ENCODE measurements at regions not wholly inside any gene's neighbourhood (a gene's known extent, or its start where the extent isn't known, plus 50 kb on each side); places are given as distances from the start of the nearest gene placed in this dataset.

DNA sequence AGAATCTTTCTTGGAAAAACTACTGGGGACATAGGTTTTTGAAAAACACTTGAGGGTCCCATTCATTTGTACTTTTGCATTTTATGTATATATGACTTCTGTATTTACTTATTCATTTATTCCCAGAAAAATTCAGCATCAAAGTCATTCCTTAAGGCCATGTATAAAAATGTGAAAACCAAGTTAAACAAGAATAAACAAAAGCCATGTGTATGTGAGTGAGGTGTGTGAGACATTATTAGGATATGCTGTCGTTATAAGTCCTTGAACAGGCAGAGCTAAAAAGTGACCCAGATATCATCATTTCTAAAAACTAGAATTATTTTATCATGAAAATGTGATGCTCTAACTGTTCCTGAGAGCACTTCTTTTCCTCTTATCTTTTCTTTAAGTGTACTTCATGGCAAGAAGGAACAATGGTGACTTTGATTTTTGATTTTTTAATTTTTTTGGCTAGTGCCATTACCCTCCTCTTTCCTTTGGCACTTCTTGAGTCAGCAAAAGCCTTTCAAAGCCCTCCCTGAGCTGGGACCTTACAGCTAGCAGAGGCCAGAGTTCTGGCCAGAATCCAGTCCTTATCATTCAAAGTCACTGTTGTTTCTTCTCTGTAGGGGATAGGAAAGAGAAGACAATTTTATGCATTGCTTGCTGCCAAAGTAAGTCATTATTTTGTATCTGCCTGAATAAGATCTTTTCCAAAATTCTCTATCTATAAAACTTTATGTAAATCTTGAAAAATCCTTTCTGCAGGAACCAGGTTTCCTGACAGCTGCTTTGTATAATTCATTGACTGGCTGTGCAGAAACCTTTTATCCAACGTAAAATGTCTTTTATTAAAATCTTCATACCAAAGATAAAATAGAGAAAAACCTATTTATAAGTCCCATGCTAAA lies 419.7 kb upstream of the PRICKLE1 start:
- DNase-seq: no peak

GRCh38 chr12:43004908-43005307 lies 415.4 kb upstream of the PRICKLE1 start:
- no peak for DNase-seq

DNA sequence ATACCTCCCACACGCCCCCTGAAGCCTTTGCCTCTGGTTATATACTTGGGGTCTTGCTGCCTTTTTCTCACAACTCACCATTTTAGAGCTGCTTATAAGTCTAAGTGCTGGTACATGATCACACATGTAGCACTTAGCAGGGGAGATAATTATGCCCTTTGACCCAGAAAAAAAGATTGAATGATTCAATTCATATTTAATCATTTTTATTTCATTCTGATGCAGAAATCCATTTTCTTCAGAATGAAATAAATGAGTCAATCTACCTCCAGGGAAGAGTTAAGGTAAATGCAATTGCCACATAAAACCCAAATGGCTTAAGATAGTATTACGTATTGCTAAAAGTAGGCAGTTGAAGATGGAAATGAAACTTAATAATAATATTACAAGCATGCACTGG lies 414.6 kb upstream of the PRICKLE1 start:
- DNase-seq: no peak

DNA sequence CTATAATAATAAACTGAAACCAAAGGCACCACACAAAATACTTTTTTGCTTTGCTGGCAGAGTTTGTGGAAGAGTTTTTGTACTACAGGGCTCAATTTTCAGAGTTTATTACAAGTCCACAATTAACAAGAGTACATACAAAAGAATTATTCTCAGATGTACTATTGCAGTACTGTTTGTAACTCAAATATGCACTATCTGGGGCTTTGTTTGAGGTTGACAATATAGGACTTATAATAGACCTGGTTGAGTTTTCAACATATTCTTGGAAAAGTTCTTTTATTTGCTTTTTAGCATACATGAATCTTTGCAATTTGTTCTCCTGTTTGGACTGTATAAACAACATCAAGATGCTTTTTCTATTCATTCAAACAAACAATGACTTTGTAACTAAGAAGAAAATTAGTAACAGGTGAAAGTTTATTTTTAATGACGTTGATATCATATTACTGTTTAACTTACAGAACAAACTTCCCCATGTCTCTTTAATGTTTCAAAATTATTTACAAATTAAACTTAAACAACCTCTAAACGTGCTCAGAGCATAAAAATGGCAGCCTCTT lies 407.4 kb upstream of the PRICKLE1 start:
- no peak for DNase-seq

- DNase-seq: no peak
Measured at GRCh38 chr12:42992826-42993225, 403.3 kb upstream of the PRICKLE1 start.

DNA sequence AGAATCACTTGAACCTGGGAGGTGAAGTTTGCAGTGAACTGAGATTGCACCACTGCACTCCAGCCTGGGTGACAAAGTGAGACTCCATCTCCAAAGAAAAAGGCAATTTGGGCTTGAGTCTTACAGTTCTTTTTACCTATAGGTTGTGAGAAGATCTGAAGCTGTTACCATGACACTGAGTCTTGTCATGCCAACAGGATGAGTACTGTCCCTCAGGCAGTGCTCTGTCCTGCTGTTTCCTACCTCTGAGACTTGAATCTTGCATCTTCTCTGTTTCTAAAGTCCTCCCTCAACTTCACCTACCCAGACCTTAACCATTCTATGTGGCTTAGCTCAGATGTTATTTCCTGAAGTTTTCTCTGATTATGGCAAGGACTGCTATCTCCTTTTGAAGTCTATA lies 400.8 kb upstream of the PRICKLE1 start:
- no peak for DNase-seq

DNA sequence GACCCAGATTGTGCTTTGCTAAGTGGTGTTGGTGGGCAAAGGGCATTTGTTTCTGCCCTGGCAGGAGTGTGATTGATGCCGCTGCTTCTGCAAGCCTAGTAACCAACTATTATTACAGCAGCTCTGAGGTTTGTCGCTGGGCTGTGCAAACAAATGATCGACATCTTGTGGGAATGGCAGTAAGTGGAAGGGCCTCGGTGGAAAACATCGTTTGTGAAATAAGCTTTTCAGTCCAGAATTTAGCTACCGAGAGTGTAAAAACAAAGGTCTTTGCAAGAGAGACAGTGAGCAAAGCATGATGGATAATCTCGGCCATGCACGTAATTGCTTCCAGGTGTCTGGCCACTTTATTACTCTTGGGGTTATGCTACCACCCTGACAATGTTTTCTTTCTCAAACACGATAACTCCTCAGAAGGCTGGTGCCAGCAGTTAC lies 397.7 kb upstream of the PRICKLE1 start:
- no peak for DNase-seq

DNA sequence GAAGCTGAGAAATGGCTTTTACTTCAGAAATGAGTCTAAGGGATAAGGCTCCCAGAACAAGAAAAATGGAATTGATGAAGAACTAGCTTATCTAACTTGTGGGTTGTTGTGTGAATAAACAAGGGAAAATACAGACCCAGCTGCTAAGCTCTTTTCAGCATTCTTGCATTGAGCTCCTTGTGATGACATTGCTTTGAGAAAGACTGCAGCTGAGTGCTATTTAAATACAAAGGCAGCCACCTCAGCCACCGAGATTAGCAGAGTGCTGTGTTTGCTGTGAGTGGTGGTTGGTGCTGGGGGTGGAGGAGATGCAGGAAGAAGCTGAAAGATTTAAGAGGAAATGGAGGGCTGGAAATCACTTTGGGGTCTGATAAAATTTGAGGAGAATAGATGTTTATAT lies 396.0 kb upstream of the PRICKLE1 start:
- DNase-seq: no peak

DNA sequence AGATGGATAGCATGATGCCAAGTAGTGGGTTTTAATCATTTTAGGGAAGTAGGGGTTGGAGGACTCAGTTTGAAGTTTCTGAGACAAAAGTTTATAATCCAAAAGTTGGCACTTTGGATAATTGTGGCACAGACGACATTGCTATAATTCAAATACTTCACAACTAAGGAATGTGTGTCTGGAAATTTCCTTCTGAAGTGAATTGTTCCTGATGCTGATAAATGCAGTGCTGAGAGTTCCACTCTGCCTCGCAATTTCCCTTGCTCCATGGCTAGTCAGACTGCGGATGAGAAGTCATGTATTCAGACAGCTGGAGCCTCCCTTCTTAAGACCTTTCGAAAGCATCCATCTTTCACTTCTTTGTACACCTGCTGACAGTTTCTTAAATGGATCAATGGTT lies 393.3 kb upstream of the PRICKLE1 start:
- no peak for DNase-seq

DNA sequence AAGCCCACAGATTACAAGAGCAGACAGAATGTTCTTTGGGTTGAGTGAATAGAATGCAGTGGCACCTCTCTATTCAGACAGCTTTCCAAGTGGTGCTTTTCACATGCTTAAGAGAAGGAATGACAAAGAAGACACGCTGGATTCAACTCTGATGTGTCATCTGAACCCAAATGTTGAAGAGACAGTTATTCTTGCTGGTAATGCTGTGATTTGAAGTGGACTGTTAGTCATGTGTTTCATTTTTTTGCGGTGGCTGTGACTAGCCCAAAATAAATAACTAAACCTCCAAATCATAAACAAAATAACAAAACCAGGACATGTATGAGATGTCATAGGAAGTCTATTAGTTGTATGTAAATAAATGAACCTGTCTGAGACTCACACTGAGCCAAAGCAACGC lies 391.8 kb upstream of the PRICKLE1 start:
- no peak for DNase-seq

DNA sequence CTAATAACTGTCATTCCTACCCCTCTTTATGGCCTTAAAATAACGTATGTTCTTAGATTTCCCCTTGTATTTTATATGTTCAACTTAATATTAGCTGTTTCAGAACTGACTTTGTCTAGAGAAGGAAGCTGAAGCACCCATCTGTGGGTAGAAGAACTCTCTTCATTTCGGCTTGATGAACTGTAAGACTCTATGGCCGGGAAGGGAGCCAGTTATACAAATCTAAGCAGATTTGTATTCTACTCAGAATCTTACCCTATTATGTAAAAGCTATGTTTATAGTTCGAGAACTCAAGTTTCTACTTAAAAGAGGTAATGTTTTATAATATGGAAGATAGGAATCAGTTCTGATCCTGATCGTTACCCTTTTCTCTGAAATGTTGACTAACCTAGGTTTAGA lies 390.9 kb upstream of the PRICKLE1 start:
- DNase-seq: no peak

DNA sequence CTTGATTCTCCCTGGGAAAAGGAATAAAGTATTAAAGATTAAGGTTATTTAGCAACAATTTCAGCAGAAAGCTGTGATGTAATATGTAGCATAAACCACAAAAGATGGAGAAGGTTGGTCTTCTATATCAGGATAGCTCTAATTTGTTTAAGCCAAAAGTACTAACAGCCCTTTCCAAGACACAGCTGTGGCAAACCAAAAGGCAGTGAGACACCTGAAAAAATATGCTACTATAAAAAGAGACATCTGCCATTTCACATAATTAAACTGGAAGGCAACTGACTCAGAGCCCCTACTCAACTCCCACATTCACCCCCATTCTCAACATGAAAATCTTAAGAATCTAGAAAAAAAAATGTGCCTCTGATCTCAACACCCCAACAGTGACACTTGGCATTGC lies 390.2 kb upstream of the PRICKLE1 start:
- no peak for DNase-seq

- DNase-seq: no peak
Measured at GRCh38 chr12:42978708-42979107, 389.2 kb upstream of the PRICKLE1 start.

DNA sequence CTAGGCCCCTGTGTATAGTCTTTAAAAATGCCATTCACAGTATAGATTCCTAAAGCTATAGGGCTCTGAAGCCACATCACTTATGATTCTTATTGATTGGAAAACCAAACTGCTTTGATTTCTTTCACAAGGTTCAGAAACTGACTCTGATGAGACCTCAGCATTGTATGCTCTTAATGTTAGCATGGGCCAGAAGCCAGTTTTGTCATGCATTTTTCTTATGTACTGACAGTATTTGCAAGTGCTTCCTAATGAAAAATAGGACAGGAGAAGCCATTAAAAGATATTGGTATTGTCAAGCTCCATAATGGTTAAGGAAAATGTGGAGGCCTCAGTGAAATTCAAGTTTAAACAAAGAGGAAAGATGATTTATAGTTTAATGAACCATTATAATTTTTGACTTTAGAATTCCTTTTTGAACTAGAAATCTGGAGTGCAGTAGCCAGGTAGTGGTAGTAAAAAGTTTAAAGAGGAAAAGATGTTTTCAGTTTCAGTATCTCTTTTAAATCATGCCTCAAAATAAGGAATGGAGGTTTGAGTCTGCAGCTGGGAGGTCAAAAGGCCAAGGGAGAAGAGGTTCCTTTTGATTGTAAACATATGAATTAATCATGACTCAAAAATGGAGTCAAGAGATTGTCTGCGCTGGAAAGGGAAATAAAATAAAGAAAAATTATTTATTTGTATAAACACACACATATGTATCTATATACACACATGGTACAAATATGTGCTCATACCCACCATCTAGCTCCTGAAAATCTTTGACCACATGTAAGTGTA lies 388.1 kb upstream of the PRICKLE1 start:
- no peak for DNase-seq

- DNase-seq: no peak
Measured at GRCh38 chr12:42976620-42977019, 387.1 kb upstream of the PRICKLE1 start.

- no peak for DNase-seq
Measured at GRCh38 chr12:42976122-42976521, 386.6 kb upstream of the PRICKLE1 start.

GRCh38 chr12:42969355-42969754 lies 379.8 kb upstream of the PRICKLE1 start:
- no peak for DNase-seq

DNA sequence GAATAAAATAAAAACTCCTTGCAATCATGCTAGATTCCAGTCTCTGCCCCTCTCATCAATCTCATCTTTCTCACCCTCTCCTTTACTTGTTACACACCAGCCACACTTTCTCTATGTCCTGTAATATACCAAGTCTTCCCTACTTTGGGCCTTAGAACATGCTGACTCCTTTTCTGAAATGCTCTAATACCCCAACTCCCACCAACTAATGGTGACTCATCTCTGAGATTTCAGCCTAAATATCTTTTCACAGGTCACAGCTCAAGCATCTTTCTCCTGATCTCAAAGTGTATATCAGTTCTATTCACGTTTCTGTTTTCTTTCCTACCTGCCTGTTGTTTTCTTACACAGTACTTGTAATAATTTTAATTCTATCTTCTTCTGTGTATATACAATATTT lies 378.9 kb upstream of the PRICKLE1 start:
- no peak for DNase-seq

DNA sequence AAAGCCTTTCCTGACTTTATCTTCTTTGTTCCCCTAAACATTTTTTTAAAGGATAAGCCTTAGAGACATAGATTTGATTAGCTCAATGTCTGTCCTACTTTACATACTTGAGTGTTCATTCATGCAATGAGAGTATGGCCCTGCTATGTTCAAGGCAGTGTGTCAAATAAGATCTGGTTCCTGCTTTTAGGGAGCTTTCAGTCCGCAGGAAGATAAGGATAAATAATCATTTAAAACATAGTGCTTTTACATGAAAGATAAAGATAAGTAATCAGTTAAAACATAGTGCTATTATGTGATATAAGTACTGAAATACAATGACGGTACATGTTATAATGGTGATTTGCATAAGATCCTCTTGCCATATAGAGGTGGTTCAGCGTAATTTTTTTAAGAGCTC lies 378.3 kb upstream of the PRICKLE1 start:
- DNase-seq: no peak

DNA sequence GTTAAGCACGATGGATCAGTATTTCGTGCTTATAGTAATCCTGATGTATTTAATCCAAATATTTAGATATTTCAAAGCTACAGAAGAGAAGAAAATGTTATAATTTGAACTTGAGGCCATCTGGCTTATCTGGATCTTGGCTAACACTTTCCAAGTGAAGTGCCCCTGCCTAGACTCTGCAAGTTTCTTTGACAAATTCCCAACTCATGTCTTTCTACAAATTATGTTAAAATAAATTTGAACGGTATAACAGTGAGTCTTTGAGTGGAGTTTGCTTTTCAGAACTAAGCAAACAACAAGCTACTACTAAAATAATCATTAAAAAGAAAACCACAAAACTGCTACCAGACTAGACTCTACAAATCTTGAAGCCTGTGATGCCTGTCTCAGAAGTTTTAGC lies 374.4 kb upstream of the PRICKLE1 start:
- no peak for DNase-seq

DNA sequence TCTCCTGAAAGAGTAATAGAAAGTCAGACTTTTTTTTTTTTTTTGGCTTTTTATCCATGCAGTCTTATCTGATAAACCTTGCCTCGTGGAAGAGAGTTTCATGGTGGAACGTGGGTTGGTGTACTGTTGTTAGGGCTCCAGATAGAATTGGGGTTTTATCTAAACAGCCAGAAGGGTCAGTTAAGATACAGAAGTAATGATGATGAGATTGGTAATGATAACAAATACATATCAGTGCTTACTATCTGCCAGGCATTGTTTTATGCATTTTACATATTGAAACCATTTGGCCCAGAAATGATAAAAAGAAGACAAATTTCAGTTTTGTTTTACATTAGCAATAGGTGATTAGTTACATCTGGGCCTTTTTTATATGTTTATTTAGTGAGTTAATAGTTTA lies 372.8 kb upstream of the PRICKLE1 start:
- DNase-seq: no peak

DNA sequence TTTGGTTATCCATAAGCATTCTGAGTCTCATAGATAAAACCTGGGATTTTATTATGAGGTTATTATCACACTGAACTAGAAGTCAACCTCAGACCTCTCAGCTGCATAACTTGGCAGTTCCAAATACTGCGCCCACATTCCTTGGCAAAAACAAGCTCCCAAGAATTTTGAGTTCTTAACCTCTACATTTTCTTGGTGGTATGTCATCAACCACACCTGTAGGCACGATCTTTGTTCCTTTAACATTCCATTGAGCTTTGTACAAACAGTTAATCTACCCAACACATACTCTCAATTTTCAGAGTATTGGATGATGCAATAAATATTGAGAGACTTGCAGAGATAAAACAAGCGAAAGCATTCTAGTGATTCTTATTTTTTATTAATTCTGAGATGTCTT lies 371.8 kb upstream of the PRICKLE1 start:
- no peak for DNase-seq

GRCh38 chr12:42960087-42960527 lies 370.6 kb upstream of the PRICKLE1 start:
- DNase-seq: peak; percentile 4

GRCh38 chr12:42958291-42958674 lies 368.7 kb upstream of the PRICKLE1 start:
- DNase-seq: peak; percentile 76
